Lower lobe of right lung (tissue), 2 donors: ENCODE measurements at regions not wholly inside any gene's neighbourhood (a gene's known extent, or its start where the extent isn't known, plus 50 kb on each side); places are given as distances from the start of the nearest gene placed in this dataset.

Source experiments
- ATAC-seq, 2 donors: fragments of 200-7000 bp; cut with Tn5 transposase; one replicate each; pipeline ENCODE4 v1.9.1; 2020 to 2022; ENCODE audit warnings: mild to moderate bottlenecking in 2 of 2, moderate library complexity in 2 of 2
- DNase-seq: peaks from one replicate; pipeline ENCODE4 v3.0.0-alpha.2; 2020
- H3K27ac ChIP-seq: fragments of 200-600 bp; one replicate; pipeline ENCODE4 v1.8.0; 2022
- H3K27me3 ChIP-seq: fragments of 200-600 bp; one replicate; pipeline ENCODE4 v1.8.0; 2022; ENCODE audit warnings: low read depth
- H3K36me3 ChIP-seq: fragments of 200-600 bp; one replicate; pipeline ENCODE4 v1.8.0; 2022; ENCODE audit warnings: mild to moderate bottlenecking
- H3K4me1 ChIP-seq: fragments of 200-600 bp; one replicate; pipeline ENCODE4 v1.8.0; 2022
- H3K4me3 ChIP-seq: fragments of 200-600 bp; one replicate; pipeline ENCODE4 v1.8.0; 2022; ENCODE audit warnings: mild to moderate bottlenecking
- H3K9me3 ChIP-seq: fragments of 200-600 bp; one replicate; pipeline ENCODE4 v1.8.0; 2022
- CTCF ChIP-seq: fragments of 200-600 bp; IDR thresholded peaks from one replicate; pipeline ENCODE4 v1.8.0; 2022; ENCODE audit warnings: antibody characterized with exemption, mild to moderate bottlenecking
- intact Hi-C: fragments of 100-400 bp; cut with DNase I; formaldehyde crosslinking; loops from one replicate; pipeline ENCODE4 v1.11.0; 2022
- donor health status: DM: no; HTN: yes; CAD: no; lungs with severe emphysema.

GRCh38 chr10:52678611-52679010 is 94.0 kb downstream of the MBL2 start:
- DNase-seq, result no peak
- no peak overlapping the region for H3K27ac ChIP-seq
- no peaks in the 10 kb centered on the region for H3K27me3 ChIP-seq
- no peaks in the 10 kb centered on the region for H3K36me3 ChIP-seq
- no peak overlapping the region for H3K4me3 ChIP-seq
- H3K9me3 ChIP-seq, result no peaks in the 10 kb centered on the region
- ATAC-seq, result no peak
- intact Hi-C loops, result no loop called here
- H3K4me1 ChIP-seq, result no peaks in the 10 kb centered on the region
- TF ChIP-seq CTCF, result no peak

GRCh38 chr10:52679117-52679516 is 93.5 kb downstream of the MBL2 start:
- intact Hi-C loops, result no loop called here
- ATAC-seq, result no peak
- no peak for TF ChIP-seq CTCF

GRCh38 chr10:52682766-52683165 is 89.8 kb downstream of the MBL2 start:
- H3K4me3 ChIP-seq, result no peak overlapping the region
- ATAC-seq (peak in 1 of 2 donors; percentile 61), DNase-seq (no peak)
- no peaks in the 10 kb centered on the region for H3K27me3 ChIP-seq
- H3K27ac ChIP-seq, result no peak overlapping the region
- no peaks in the 10 kb centered on the region for H3K36me3 ChIP-seq
- TF ChIP-seq CTCF, result no peak
- intact Hi-C loops, result no loop called here
- H3K4me1 ChIP-seq, result no peaks in the 10 kb centered on the region
- no peaks in the 10 kb centered on the region for H3K9me3 ChIP-seq

More at GRCh38 chr10:52679117-52679516, 93.5 kb downstream of the MBL2 start:
- no peaks in the 10 kb centered on the region for H3K4me1 ChIP-seq
- DNase-seq, result no peak
- H3K9me3 ChIP-seq, result no peaks in the 10 kb centered on the region
- no peak overlapping the region for H3K4me3 ChIP-seq
- no peaks in the 10 kb centered on the region for H3K27me3 ChIP-seq
- H3K27ac ChIP-seq, result no peak overlapping the region
- no peaks in the 10 kb centered on the region for H3K36me3 ChIP-seq

GRCh38 chr10:52683776-52684175 is 88.8 kb downstream of the MBL2 start:
- no peaks in the 10 kb centered on the region for H3K36me3 ChIP-seq
- no peak for TF ChIP-seq CTCF
- H3K9me3 ChIP-seq, result no peaks in the 10 kb centered on the region
- ATAC-seq (no peak), DNase-seq (no peak)
- no peaks in the 10 kb centered on the region for H3K4me1 ChIP-seq
- H3K27me3 ChIP-seq, result no peaks in the 10 kb centered on the region
- H3K4me3 ChIP-seq, result no peak overlapping the region
- intact Hi-C loops, result no loop called here
- no peak overlapping the region for H3K27ac ChIP-seq

- Histone ChIP-seq H3K27ac (no peak overlapping the region), H3K4me1 (no peaks in the 10 kb centered on the region), H3K36me3 (no peaks in the 10 kb centered on the region), H3K27me3 (no peaks in the 10 kb centered on the region), H3K9me3 (no peaks in the 10 kb centered on the region), H3K4me3 (no peak overlapping the region)
- no peak for ATAC-seq
- intact Hi-C loops, result no loop called here
- TF ChIP-seq CTCF, result no peak
- no peak for DNase-seq
Observed at GRCh38 chr10:52688899-52689298, 83.7 kb downstream of the MBL2 start.

- Histone ChIP-seq H3K4me3 (no peak overlapping the region), H3K36me3 (no peaks in the 10 kb centered on the region), H3K9me3 (no peaks in the 10 kb centered on the region), H3K4me1 (no peaks in the 10 kb centered on the region), H3K27me3 (no peaks in the 10 kb centered on the region), H3K27ac (no peak overlapping the region)
- DNase-seq (no peak), ATAC-seq (no peak)
- intact Hi-C loops, result no loop called here
- no peak for TF ChIP-seq CTCF
Observed at GRCh38 chr10:52696232-52696631, 76.4 kb downstream of the MBL2 start.
